ENCODE measurements at regions not wholly inside any gene's neighbourhood (a gene's known extent, or its start where the extent isn't known, plus 50 kb on each side); places are given as distances from the start of the nearest gene placed in this dataset.

DNA sequence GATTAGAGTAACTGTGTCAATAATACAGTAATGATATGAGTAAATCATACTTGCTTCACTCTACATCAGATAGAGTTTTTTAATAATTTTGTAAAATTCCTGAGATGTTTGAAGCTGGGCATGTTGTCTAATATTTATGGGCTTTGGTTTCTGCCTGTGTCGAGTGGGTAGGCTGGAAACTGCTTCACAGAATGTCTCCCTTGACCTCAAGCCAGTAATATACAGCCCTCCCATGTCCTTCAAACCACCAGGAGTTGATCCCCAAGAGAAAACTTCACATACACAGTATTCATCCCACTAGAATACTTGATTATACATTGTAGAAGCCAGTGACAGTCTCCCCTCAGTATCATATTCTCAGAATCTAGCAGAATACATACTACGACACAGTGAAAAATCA is 284.8 kb upstream of the TENM3 start:
- TF ChIP-seq, protein P1, sequence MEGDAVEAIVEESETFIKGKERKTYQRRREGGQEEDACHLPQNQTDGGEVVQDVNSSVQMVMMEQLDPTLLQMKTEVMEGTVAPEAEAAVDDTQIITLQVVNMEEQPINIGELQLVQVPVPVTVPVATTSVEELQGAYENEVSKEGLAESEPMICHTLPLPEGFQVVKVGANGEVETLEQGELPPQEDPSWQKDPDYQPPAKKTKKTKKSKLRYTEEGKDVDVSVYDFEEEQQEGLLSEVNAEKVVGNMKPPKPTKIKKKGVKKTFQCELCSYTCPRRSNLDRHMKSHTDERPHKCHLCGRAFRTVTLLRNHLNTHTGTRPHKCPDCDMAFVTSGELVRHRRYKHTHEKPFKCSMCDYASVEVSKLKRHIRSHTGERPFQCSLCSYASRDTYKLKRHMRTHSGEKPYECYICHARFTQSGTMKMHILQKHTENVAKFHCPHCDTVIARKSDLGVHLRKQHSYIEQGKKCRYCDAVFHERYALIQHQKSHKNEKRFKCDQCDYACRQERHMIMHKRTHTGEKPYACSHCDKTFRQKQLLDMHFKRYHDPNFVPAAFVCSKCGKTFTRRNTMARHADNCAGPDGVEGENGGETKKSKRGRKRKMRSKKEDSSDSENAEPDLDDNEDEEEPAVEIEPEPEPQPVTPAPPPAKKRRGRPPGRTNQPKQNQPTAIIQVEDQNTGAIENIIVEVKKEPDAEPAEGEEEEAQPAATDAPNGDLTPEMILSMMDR (IDR thresholded peaks at IDR 0.05; ENCODE audit: insufficient read depth, low read depth, low read length), result no peak
- TF ChIP-seq EZH2 (IDR thresholded peaks at IDR 0.05; ENCODE audit: insufficient read depth, low read length), result no peak
